SU-DHL-6 (cell line): ENCODE measurements at regions not wholly inside any gene's neighbourhood (a gene's known extent, or its start where the extent isn't known, plus 50 kb on each side); places are given as distances from the start of the nearest gene placed in this dataset.

ENCODE experiments used
- H2AFZ ChIP-seq: fragments of 200-600 bp; sonication (generic); 2 replicates; pipeline ENCODE4 v1.6.1; 2014; ENCODE audit warnings: low read depth, mild to moderate bottlenecking, moderate library complexity, mixed read lengths, antibody characterized with exemption, low read length; ENCODE audit not compliant: severe bottlenecking
- H3F3A ChIP-seq: fragments of 200-600 bp; shearing (Covaris generic); 2 replicates; pipeline ENCODE4 v1.6.0; 2016; ENCODE audit warnings: antibody characterized with exemption, mild to moderate bottlenecking; ENCODE audit not compliant: insufficient read depth
- H3K27ac ChIP-seq: fragments of 200-600 bp; sonication (generic); 2 replicates; pipeline ENCODE4 v1.5.1; 2016; ENCODE audit warnings: low read depth, mild to moderate bottlenecking, low read length, moderate library complexity, mixed read lengths
- H3K27me3 ChIP-seq: fragments of 200-600 bp; sonication (generic), shearing (Covaris generic); 2 replicates; pipeline ENCODE4 v1.6.0; 2014; ENCODE audit warnings: mild to moderate bottlenecking, low read length
- H3K36me3 ChIP-seq: fragments of 200-600 bp; sonication (generic); 2 replicates; pipeline ENCODE4 v1.6.1; 2014; ENCODE audit warnings: mild to moderate bottlenecking, low read length, mixed read lengths
- H3K4me2 ChIP-seq: fragments of 300-600, 200-600 bp; shearing (Covaris generic), sonication (generic); 2 replicates; pipeline ENCODE4 v1.6.0; 2014; ENCODE audit warnings: low read length, low read depth, mild to moderate bottlenecking; ENCODE audit not compliant: poor library complexity, severe bottlenecking
- H3K4me3 ChIP-seq: fragments of 200-600 bp; sonication (generic); 2 replicates; pipeline ENCODE4 v1.5.1; 2014; ENCODE audit warnings: antibody characterized with exemption, low read length, mild to moderate bottlenecking, mixed read lengths; ENCODE audit not compliant: insufficient read depth, poor library complexity, severe bottlenecking
- H3K79me2 ChIP-seq: fragments of 200-600 bp; sonication (generic); 2 replicates; pipeline ENCODE4 v1.6.1; 2014; ENCODE audit warnings: mild to moderate bottlenecking, low read length, moderate library complexity; ENCODE audit not compliant: insufficient read depth
- H3K9ac ChIP-seq: fragments of 200-600 bp; sonication (generic); 2 replicates; pipeline ENCODE4 v1.7.0; 2014; ENCODE audit warnings: mild to moderate bottlenecking, low read length
- H3K9me2 ChIP-seq: fragments of 200-600 bp; sonication (generic); replicated peaks from 2 replicates; pipeline ENCODE4 v1.6.1; 2014; ENCODE audit warnings: low read length; ENCODE audit not compliant: insufficient read depth
- H3K9me3 ChIP-seq: fragments of 200-600 bp; sonication (generic); 2 replicates; pipeline ENCODE4 v1.6.1; 2014; ENCODE audit warnings: low read length, mixed read lengths; ENCODE audit not compliant: insufficient read depth
- H4K20me1 ChIP-seq: fragments of 200-600 bp; sonication (generic); 2 replicates; pipeline ENCODE4 v1.6.1; 2014; ENCODE audit warnings: low read depth, mild to moderate bottlenecking, antibody characterized with exemption, low read length, moderate library complexity, mixed read lengths
- CTCF ChIP-seq: fragments of 200-600 bp; sonication (generic); IDR thresholded peaks from one replicate; pipeline ENCODE4 v1.5.1; 2017; ENCODE audit warnings: antibody characterized with exemption, mild to moderate bottlenecking, low read length, moderate library complexity; ENCODE audit not compliant: insufficient read depth, poor library complexity, severe bottlenecking
- EZH2phosphoT487 ChIP-seq: fragments of 200-600 bp; sonication (generic), shearing (Covaris generic); conservative IDR thresholded peaks from 2 replicates; pipeline ENCODE4 v1.6.1; 2018; ENCODE audit warnings: mild to moderate bottlenecking, antibody characterized with exemption, low read length, moderate library complexity, mixed read lengths

- no peak overlapping the region for H3K4me2 ChIP-seq
- no peaks in the 10 kb centered on the region for H3K79me2 ChIP-seq
- H3K27me3 ChIP-seq = no peaks in the 10 kb centered on the region
- H3F3A ChIP-seq = no peaks in the 10 kb centered on the region
- no peak for TF ChIP-seq EZH2phosphoT487
- no peak for TF ChIP-seq CTCF
- no peaks in the 10 kb centered on the region for H3K9me3 ChIP-seq
- no peak overlapping the region for H3K27ac ChIP-seq
- no peak overlapping the region for H3K9ac ChIP-seq
- H3K9me2 ChIP-seq = no peaks in the 10 kb centered on the region
- H2AFZ ChIP-seq = no peak overlapping the region
- H3K4me3 ChIP-seq = no peak overlapping the region
- no peaks in the 10 kb centered on the region for H3K36me3 ChIP-seq
- no peaks in the 10 kb centered on the region for H4K20me1 ChIP-seq
Observed at GRCh38 chr10:52651293-52651692, 121.3 kb downstream of the MBL2 start.

- H3K4me2 ChIP-seq = no peak overlapping the region
- H3K9me2 ChIP-seq = no peaks in the 10 kb centered on the region
- no peaks in the 10 kb centered on the region for H3F3A ChIP-seq
- no peaks in the 10 kb centered on the region for H3K27me3 ChIP-seq
- no peaks in the 10 kb centered on the region for H3K79me2 ChIP-seq
- H3K4me3 ChIP-seq = no peak overlapping the region
- H3K9ac ChIP-seq = no peak overlapping the region
- H3K36me3 ChIP-seq = no peaks in the 10 kb centered on the region
- no peak overlapping the region for H2AFZ ChIP-seq
- no peak overlapping the region for H3K27ac ChIP-seq
- H3K9me3 ChIP-seq = no peaks in the 10 kb centered on the region
- TF ChIP-seq CTCF = no peak
- TF ChIP-seq EZH2phosphoT487 = no peak
- no peaks in the 10 kb centered on the region for H4K20me1 ChIP-seq
Observed at GRCh38 chr10:52652431-52653262, 119.9 kb downstream of the MBL2 start.

GRCh38 chr10:52653263-52653909, 119.2 kb downstream of the MBL2 start:
- no peak overlapping the region for H3K27ac ChIP-seq

More at GRCh38 chr10:52653263-52653909, 119.2 kb downstream of the MBL2 start:
- Histone ChIP-seq H2AFZ (no peak overlapping the region), H3K9me2 (no peaks in the 10 kb centered on the region), H3F3A (no peaks in the 10 kb centered on the region), H3K9ac (no peak overlapping the region), H3K4me3 (no peak overlapping the region), H3K4me2 (no peak overlapping the region), H3K9me3 (no peaks in the 10 kb centered on the region), H4K20me1 (no peaks in the 10 kb centered on the region), H3K27me3 (no peaks in the 10 kb centered on the region), H3K79me2 (no peaks in the 10 kb centered on the region), H3K36me3 (no peaks in the 10 kb centered on the region)
- no peak for TF ChIP-seq EZH2phosphoT487
- TF ChIP-seq CTCF = no peak
